ENCODE measurements at regions not wholly inside any gene's neighbourhood (a gene's known extent, or its start where the extent isn't known, plus 50 kb on each side); places are given as distances from the start of the nearest gene placed in this dataset.

DNA sequence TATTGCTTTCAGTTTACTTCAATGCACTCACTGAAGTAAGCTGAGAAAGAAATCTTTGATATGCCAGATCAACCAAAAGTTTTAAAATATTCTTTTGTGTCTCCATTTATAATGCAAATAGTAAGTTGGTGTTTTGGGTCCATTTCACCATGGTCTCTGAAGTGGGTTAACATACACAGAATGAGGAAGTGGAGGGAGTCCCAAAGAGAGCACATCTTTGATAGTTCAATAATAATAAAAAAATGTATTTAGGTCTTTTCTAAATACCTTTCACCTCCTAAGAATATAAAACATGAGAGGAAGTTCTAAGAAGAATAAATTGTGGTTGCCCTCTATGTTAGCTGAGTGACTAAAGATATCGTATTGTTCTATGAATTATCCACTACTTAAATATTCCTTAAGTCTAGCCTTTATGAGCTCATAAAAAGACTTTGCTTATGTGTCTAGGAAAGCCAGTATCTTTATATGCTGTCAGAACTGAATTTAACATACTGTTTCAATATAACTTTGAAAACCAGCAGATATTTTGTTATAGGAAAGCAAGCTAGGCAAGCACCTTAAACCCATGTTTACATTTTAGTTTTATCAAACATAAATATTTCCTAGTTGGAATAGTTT, 148.7 kb upstream of the ZEB2 start:
- TF ChIP-seq, protein P1, sequence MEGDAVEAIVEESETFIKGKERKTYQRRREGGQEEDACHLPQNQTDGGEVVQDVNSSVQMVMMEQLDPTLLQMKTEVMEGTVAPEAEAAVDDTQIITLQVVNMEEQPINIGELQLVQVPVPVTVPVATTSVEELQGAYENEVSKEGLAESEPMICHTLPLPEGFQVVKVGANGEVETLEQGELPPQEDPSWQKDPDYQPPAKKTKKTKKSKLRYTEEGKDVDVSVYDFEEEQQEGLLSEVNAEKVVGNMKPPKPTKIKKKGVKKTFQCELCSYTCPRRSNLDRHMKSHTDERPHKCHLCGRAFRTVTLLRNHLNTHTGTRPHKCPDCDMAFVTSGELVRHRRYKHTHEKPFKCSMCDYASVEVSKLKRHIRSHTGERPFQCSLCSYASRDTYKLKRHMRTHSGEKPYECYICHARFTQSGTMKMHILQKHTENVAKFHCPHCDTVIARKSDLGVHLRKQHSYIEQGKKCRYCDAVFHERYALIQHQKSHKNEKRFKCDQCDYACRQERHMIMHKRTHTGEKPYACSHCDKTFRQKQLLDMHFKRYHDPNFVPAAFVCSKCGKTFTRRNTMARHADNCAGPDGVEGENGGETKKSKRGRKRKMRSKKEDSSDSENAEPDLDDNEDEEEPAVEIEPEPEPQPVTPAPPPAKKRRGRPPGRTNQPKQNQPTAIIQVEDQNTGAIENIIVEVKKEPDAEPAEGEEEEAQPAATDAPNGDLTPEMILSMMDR (IDR thresholded peaks at IDR 0.05; ENCODE audit: unreplicated experiment in 3 of 3), result no peak
- Mint-ChIP-seq H3K9me3 (no peaks in the 10 kb centered on the region), H3K27me3 (ENCODE audit: low read depth) (no peaks in the 10 kb centered on the region), H3K27ac (no peak overlapping the region), H3K36me3 (ENCODE audit: low read depth) (no peaks in the 10 kb centered on the region), H3K4me1 (no peaks in the 10 kb centered on the region), H3K4me3 (no peak overlapping the region)

DNA sequence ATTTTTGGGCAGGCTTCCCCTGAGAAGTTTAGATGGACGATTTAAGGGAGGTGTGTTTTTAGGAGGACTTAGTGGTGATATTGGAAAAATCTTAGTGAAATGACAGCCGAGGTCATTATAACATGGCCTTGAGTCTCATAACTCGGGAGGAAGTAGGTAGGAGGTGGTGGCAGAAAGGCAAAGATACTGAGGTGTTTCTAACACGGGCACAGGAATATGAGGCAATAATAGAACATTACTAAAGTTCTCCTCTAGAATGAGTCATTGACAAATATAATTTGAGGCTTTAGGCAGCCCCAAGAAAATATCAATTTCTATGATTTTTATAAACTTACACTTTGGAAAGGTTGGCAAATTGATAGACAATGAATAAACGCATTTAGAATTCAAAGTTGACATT, 146.1 kb upstream of the ZEB2 start:
- Mint-ChIP-seq H3K27ac (no peak overlapping the region), H3K27me3 (ENCODE audit: low read depth) (no peaks in the 10 kb centered on the region), H3K4me1 (no peaks in the 10 kb centered on the region), H3K9me3 (no peaks in the 10 kb centered on the region), H3K36me3 (ENCODE audit: low read depth) (no peaks in the 10 kb centered on the region), H3K4me3 (no peak overlapping the region)
- TF ChIP-seq, protein P1 (IDR thresholded peaks at IDR 0.05; ENCODE audit: unreplicated experiment in 3 of 3), result no peak

- H3K4me1 Mint-ChIP-seq, result no peaks in the 10 kb centered on the region
- H3K36me3 Mint-ChIP-seq (ENCODE audit: low read depth), result no peaks in the 10 kb centered on the region
- H3K27me3 Mint-ChIP-seq (ENCODE audit: low read depth), result no peaks in the 10 kb centered on the region
- TF ChIP-seq, protein P1 (IDR thresholded peaks at IDR 0.05; ENCODE audit: unreplicated experiment in 3 of 3), result no peak
- no peak overlapping the region for H3K4me3 Mint-ChIP-seq
- H3K27ac Mint-ChIP-seq, result no peak overlapping the region
- H3K9me3 Mint-ChIP-seq, result no peaks in the 10 kb centered on the region
These were observed 143.3 kb upstream of the ZEB2 start for GRCh38 chr2:144663207-144663606.

GRCh38 chr2:144660518-144661316, 140.8 kb upstream of the ZEB2 start:
- H3K36me3 Mint-ChIP-seq (ENCODE audit: low read depth), result no peaks in the 10 kb centered on the region
- no peak overlapping the region for H3K4me3 Mint-ChIP-seq
- no peaks in the 10 kb centered on the region for H3K4me1 Mint-ChIP-seq
- no peaks in the 10 kb centered on the region for H3K27me3 Mint-ChIP-seq (ENCODE audit: low read depth)
- no peaks in the 10 kb centered on the region for H3K9me3 Mint-ChIP-seq
- H3K27ac Mint-ChIP-seq, result peak overlapping the region in 2 of 3 experiments; percentile 0 to 5
- TF ChIP-seq, protein P1 (IDR thresholded peaks at IDR 0.05; ENCODE audit: unreplicated experiment in 3 of 3), result no peak

- TF ChIP-seq, protein P1 (IDR thresholded peaks at IDR 0.05; ENCODE audit: unreplicated experiment in 3 of 3), result no peak
- H3K4me3 Mint-ChIP-seq, result no peak overlapping the region
- no peaks in the 10 kb centered on the region for H3K9me3 Mint-ChIP-seq
- no peaks in the 10 kb centered on the region for H3K27me3 Mint-ChIP-seq (ENCODE audit: low read depth)
- no peaks in the 10 kb centered on the region for H3K4me1 Mint-ChIP-seq
- H3K36me3 Mint-ChIP-seq (ENCODE audit: low read depth), result no peaks in the 10 kb centered on the region
- no peak overlapping the region for H3K27ac Mint-ChIP-seq
These were observed 139.9 kb upstream of the ZEB2 start for GRCh38 chr2:144659731-144660275.
